CD4-positive, alpha-beta T cell treated with Interleukin-10 for 1 hour (primary cell): ENCODE measurements at regions not wholly inside any gene's neighbourhood (a gene's known extent, or its start where the extent isn't known, plus 50 kb on each side); places are given as distances from the start of the nearest gene placed in this dataset.
"Not testable (repeated sequence)": the region's sequence is repeated elsewhere in the genome, so short reads cannot be mapped to it uniquely, and the experiment has no call there.

Source experiments
- DNase-seq: peaks from one replicate; pipeline ENCODE4 v3.0.0-alpha.2; 2020

DNA sequence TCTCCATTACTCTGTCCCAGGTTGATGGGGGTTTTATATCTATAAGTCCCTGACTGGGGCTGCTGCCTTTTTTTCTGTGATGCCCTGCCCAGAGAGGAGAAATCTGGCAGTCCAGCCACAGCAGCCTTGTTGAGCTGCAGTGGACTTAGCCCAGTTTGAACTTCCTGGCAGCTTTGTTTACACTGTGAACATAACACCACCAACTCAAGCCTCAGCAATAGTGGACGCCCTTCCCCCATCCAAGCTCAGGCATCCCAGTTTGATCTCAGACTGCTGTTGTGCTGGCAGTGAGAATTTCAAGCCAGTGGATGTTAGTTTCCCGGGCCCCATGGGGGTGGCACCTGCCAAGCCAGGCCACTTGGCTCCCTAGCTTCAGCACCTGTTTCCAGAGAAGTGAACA is 298.5 kb upstream of the KDM5D start:
- no peak for DNase-seq

DNA sequence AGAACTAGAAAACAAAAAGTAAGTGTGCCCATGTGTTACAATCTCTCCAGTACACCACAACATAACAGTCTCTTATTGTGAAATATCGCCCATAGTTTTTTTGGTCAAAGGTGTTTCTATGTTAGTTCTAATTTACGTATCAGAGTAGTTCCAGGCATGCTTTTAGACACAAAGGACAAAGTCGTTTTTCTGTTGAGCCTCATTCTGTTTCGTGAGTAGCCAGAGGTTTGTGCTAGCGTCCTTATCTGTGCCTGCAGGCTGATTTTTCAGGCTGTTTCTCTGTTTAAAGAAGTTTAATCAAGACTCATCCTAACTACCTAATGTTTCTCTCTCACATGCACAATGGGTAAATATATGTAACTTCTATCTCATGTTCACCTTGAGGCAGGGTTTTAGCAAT is 281.1 kb upstream of the KDM5D start:
- no peak for DNase-seq

DNA sequence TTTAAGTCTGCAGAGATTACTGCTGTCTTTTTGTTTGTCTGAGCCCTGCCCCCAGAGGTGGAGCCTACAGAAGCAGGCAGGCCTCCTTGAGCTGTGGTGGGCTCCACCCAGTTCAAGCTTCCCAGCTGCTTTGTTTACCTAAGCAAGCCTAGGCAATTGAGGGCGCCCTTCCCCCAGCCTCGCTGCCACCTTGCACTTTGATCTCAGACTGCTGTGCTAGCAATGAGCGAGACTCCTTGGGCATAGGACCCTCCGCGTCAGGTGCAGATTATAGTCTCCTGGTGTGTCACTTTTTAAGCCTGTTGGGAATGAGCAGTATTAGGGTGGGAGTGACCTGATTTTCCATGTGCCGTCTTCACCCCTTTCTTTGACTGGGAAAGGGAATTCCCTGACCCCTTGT is 248.9 kb upstream of the KDM5D start:
- DNase-seq: not testable (repeated sequence)

DNA sequence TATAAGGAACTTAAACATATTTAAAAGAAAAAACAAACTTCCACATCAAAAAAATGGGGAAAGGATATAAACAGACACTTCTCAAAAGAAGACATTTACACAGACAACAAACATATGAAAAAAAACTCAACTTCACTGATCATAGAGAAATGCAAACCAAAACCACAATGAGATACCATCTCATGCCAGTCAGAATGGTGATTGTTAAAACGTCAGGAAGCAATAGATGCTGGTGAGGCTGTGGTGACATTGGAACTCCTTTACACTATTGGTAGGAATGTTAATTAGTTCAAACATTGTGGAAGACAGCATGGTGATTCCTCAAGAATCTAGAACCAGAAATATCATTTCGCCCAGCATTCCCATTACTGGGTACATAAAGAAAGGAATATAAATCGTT is 228.5 kb upstream of the KDM5D start:
- no peak for DNase-seq

DNA sequence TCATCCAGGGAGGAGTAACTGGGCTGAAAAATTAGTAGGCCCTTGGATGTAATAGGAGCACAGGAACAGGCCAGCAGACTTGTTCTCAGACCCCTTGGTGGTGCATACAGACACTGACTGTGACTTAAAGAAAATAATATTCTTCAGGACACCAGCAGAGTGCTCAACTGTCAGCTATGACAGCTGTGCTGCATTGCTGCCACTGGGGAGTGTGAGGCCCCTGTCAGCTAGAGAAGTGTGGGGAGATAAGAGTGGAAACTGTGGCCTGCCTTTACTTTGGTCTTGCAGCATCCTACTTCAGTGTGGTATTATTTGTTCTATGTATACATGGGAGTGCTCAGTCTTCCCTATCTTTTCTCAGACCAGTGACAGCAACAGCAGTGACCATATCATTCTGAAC is 203.2 kb upstream of the KDM5D start:
- no peak for DNase-seq

DNA sequence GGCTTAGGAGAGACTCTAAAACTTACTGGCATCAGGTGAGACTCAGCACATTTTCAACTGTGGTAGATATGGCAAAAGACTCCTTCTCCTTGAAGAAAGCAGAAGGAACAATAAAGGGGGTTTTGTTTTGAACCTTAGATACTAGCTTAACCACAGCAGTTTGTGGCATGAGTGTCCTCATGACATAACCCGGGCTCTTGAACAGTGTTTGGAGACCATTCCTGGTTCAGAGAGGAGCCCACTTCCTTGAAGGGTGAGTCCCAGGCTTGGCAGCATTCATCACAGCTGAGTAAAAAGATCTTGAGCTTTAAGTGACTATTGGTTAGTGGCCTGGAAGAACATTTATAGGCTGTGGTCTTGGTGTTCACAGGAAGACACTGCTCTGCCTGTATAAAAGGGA is 154.5 kb upstream of the KDM5D start:
- DNase-seq: no peak

DNA sequence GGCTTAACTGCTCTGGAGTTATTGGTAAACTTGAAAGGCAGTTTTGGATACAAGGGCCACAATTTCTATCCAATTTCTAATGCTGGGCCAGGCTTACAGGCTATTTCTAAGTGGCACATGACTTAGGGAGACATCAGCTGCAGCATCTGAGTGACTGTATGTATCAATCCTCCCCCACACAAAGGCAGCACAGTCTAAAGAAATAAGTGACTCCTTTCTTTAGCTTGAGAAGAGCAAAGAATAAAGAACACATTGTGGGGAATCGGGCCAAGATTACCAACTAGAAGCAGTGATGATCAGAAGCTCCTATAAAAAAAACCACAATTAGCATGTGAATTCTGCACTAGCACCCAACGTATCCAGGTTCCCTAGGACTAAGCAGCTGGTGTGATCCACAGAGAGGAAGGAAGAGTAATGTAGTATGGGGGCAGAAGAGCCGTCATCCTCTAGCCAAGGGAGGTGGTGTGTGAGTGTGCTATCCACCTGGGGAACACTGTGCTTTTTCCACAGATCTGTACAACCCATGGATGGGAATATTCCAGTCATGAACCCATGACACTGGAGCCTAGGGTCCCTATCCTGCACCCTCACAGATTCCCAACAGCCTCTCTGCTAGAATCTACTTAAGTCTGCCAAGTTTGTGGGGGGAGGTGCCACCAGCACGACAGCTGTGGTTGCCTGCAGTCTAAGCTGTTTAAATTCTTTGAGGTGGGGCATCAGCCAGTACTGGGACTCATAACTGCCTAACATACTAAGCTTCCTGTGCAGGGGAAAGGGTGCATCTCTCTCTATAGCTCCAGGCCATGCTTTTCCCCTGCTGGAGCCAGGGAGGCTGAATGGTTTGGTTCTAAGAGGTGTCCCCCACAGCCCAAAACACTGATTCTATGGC is 147.8 kb upstream of the KDM5D start:
- DNase-seq: no peak

DNA sequence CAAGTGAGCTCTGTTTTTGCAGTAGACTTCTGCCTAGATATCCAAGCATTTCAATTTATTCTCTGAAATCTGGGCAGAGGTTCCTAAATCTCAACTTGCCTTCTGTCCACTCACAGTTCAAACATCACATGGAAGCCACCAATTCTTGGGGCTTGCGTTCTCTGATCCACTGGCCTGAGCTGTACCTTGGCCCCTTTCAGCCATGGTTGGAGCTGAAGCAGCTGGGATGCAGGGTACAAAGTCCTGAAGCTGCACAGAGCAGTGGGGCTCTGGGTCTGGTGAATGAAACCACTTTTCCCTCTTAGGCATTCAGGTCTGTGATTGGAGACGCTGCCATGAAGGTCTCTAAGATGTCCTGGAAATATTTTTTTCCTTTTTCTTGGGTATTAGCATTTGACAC is 137.6 kb upstream of the KDM5D start:
- DNase-seq: no peak

DNA sequence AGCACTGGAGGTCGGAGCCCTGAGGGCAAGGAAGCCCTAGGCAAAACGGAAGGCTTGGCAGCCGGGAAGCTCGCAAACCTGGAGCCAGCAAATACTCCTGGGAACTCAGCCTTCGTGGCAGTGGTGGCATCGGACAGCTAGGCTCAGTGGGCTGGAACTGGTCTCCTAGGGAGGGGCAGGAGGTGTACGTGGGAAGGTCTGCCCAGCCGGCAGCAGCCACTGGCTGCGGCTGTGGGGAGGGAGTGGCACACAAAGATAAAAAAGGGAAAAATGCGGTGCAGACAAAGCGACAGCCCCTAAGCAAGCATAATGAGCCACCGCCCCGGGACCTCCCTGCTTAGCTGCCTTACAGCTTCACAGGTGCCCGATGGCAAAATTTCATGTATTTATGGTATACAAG is 125.2 kb upstream of the KDM5D start:
- DNase-seq: no peak

DNA sequence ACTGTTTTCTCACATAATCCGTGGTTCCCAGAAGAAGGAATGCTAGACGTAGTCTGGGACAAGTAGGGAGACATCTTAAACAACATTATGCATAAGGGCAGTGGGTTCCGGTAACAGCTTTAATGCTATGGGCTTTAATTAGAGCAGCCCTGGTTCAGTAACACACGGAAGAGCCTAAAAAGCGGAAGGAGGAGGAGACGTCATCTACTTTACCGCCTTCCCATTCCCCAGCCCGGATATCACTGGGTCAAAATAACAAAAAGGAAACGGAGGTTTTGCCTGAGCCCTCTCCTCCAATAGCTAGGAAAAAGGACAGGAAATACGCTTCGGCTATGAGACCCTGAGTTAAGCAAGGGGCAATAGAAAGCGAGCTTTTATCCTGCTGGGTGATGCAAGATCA is 124.8 kb upstream of the KDM5D start:
- DNase-seq: no peak

DNA sequence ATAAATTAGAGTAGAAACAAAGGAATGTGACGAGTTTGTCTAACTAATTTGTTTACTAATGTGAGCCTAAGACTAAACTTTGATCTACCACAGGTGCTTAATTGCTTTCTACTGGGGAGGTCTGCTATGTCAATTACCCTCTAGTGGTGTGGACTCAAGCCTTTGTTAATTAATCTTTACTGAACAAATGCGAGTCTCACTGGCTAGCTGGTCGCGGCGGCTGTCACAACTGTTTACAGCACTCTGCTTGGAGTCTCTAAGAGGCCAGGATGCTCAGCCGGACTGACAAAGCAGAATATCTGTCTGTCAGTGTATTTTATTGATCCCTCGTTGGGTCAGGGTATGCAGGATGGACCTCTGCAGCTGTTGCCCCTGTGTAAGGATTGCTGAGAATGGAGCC is 124.1 kb upstream of the KDM5D start:
- no peak for DNase-seq

DNA sequence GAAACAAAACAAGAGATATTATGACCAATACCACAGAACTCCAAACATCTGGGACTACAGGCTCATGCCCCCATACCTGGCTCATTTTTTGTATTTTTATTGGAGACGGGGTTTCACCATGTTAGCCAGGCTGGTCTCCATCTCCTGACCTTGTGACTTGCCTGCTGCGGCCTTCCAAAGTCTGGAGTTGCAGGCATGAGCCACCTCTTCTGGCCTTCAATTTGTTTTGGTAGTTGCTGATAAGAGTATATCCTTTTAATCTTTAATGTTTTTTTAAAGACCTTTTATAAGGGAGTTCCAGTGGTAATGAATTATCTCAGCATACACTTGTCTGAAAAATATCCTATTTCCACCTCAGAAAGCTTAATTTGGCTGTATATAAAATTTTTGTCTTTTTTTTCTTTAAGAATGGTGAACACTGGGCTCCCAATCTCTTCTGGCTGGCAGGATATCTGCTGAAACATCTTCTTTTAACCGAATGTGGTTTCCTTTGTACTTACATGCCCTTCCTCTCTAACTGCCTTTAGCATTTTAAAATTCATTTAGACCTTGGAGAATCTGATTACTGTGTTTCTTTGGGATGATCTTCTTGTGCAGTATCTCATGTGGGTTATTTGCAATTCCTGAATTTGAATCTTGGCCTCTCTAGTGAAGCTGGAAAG is 112.1 kb upstream of the KDM5D start:
- DNase-seq: no peak

DNA sequence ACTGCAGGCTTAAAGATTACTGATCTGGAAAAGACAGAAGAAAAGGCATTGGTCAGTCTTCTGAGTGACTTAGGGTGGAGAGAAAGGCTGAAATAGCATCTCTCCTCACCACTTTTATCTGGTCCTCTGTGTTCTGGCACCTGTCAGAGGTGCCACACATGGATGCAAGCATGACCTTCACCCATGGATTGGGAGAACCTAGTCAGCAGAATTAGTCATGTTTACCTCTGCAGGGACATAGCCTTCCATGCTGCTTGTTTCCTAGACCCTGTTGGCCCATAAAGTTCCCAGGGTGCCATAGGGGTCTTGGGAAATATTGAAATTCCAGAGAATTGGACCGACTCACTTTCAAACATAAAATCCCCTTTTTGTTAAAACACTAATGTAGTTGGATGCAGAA is 98.4 kb upstream of the KDM5D start:
- no peak for DNase-seq

DNA sequence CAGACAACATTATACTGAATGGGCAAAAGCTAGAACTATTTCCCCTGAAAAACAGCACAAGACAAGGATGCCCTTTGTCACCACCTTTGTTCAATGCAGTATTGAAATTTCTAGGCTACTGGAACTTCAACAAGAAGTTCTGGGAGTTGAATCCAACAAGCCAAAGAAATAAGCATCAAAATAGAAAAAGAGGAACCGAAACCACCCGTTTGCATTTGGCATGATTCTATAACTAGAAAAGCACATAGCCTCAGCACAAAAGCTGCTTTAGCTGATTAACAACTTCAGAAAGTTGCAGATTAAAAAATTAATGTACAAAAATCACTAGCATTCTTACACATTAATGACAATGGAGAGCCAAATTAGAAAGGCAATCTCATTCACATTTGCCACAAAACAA is 79.6 kb upstream of the KDM5D start:
- no peak for DNase-seq

DNA sequence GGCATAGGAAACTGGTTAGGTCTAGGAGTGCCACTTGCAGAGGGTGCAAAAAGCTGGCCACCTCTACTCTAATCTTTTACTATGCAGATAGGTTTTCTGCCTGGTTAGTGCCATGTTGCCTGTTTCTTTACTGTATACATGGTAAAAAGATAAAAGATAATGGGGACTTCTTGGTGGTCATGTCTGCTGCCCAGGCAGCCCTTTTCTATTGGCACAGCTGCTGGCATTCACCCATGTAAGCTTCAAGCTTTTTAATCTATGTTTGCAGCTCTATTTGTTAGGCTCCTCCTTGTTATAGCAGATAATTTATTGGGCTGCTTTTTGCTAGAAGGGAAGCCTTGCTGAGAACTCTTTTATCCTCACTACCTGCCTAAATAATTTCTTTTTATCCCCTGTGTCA is 74.0 kb upstream of the KDM5D start:
- no peak for DNase-seq

DNA sequence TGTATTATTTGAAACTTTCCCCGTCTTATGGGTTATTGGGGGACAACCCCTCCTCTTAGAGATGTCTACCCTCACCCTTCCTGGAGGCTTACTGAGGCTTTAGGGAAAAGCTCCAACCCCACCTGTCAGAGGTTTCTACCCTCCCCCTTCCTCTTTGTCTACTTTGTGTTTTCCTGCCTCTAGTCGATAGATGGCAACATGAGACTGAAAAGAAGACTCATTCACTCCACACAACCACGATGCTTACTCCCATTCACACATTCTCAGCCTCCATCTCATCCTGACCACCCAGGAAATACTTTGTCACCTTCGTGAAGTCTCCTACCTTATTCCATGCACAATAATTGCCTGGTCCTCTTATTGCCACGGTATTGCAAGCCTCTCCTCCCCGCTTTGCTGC is 72.4 kb upstream of the KDM5D start:
- DNase-seq: peak; percentile 2

DNA sequence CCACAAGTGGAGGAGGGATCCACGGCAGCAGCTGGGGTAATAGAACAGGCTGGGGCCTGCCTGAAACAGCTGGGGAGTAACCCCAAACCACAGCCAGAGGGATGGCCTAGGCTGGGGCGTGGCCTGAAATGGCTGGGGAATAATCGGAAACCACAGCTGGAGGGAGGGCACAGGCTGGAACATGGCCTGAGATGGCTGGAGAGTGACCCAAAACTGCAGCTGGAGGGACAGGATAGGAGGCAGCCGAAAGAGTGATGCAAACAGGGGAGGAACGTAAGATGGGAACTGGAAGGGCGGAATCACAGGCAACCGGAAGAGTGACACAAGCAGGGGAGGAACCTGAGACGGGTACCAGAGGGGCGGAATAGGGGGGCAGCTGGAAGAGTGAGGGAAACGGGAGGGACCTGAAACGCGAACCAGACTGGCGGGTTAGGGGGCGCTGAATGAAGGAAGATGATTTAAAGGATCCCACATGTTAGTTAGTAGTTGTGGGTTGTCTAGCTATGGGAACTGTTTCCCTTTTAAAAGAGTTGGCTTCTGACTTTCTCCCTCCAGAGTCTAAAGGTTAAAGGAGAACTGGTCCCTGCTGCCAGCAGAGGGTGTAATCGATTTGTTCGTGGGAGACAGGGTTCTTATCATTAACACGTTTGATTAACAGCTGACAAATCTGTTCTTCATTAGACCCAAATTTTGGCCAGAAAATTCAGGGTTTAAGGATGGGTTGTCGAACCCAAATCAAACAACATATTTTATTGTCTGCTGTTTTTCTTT is 71.7 kb upstream of the KDM5D start:
- DNase-seq: no peak
